ENCODE measurements at regions not wholly inside any gene's neighbourhood (a gene's known extent, or its start where the extent isn't known, plus 50 kb on each side); places are given as distances from the start of the nearest gene placed in this dataset.

GRCh38 chr18:42484648-42485047 is 529.6 kb downstream of the PIK3C3 start:
- Histone ChIP-seq H2AFZ (ENCODE audit: low read depth) (no peak overlapping the region), H3K4me3 (ENCODE audit: low read depth in 2 of 2, low read length in 1 of 2) (no peak overlapping the region), H3F3A (replicated peaks; ENCODE audit: insufficient read depth) (no peaks in the 10 kb centered on the region), H3K9me3 (no peaks in the 10 kb centered on the region), H3K9me2 (no peaks in the 10 kb centered on the region), H3K27me3 (ENCODE audit: insufficient read depth) (no peaks in the 10 kb centered on the region), H3K79me2 (ENCODE audit: insufficient read depth) (no peaks in the 10 kb centered on the region), H3K4me1 (ENCODE audit: control insufficient read depth in 1 of 2, insufficient read depth in 2 of 2, low read depth in 1 of 2, low read length in 1 of 2) (no peaks in the 10 kb centered on the region), H3K27ac (ENCODE audit: low read depth in 2 of 2, low read length in 1 of 2) (no peak overlapping the region), H3K36me3 (replicated peaks in 1 of 2; ENCODE audit: control insufficient read depth in 1 of 2, insufficient read depth in 2 of 2, low read length in 1 of 2) (no peaks in the 10 kb centered on the region), H4K20me1 (ENCODE audit: insufficient read depth) (no peaks in the 10 kb centered on the region), H3K4me2 (no peak overlapping the region), H3K9ac (no peak overlapping the region)
- no peak for TF ChIP-seq YY1 (IDR thresholded peaks at IDR 0.05; ENCODE audit: low read depth)
- TF ChIP-seq FOXJ3 (CRISPR knock-in tag; IDR thresholded peaks at IDR 0.05): no peak
- TF ChIP-seq GATA2 (CRISPR knock-in tag; IDR thresholded peaks at IDR 0.05): no peak
- TF ChIP-seq PBX3 (IDR thresholded peaks at IDR 0.05): no peak
- no peak for TF ChIP-seq JUND (IDR thresholded peaks at IDR 0.05)
- no peak for TF ChIP-seq CHD2 (IDR thresholded peaks at IDR 0.05; ENCODE audit: low read length, partially characterized antibody)
- no peak for TF ChIP-seq RFX5 (IDR thresholded peaks at IDR 0.05; ENCODE audit: low read length)
- no peak for TF ChIP-seq MXI1 (IDR thresholded peaks at IDR 0.05; ENCODE audit: low read depth, low read length)
- TF ChIP-seq SMC3 (IDR thresholded peaks at IDR 0.05; ENCODE audit: low read depth, low read length): no peak
- no peak for TF ChIP-seq NRF1 (IDR thresholded peaks at IDR 0.05; ENCODE audit: low read depth, low read length)
- TF ChIP-seq USF1 (IDR thresholded peaks at IDR 0.05; ENCODE audit: borderline replicate concordance, low read depth): no peak
- no peak for TF ChIP-seq TEAD4 (IDR thresholded peaks at IDR 0.05; ENCODE audit: borderline replicate concordance, insufficient read depth)
- no peak for TF ChIP-seq TAF1 (IDR thresholded peaks at IDR 0.05; ENCODE audit: borderline replicate concordance, low read depth, low read length)
- TF ChIP-seq POLR2AphosphoS5 (IDR thresholded peaks at IDR 0.05; ENCODE audit: low read depth, low read length): no peak
- TF ChIP-seq ELF1 (IDR thresholded peaks at IDR 0.05): no peak
- no peak for TF ChIP-seq ZBTB33 (IDR thresholded peaks at IDR 0.05; ENCODE audit: borderline replicate concordance, low read depth)
- TF ChIP-seq, protein P1, sequence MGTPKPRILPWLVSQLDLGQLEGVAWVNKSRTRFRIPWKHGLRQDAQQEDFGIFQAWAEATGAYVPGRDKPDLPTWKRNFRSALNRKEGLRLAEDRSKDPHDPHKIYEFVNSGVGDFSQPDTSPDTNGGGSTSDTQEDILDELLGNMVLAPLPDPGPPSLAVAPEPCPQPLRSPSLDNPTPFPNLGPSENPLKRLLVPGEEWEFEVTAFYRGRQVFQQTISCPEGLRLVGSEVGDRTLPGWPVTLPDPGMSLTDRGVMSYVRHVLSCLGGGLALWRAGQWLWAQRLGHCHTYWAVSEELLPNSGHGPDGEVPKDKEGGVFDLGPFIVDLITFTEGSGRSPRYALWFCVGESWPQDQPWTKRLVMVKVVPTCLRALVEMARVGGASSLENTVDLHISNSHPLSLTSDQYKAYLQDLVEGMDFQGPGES (IDR thresholded peaks at IDR 0.05; ENCODE audit: low read depth, low read length): no peak
- TF ChIP-seq FOSL2 (IDR thresholded peaks at IDR 0.05; ENCODE audit: borderline replicate concordance, low read depth): no peak
- no peak for TF ChIP-seq RAD21 (IDR thresholded peaks at IDR 0.05; ENCODE audit: low read length)
- DNase-seq: no peak
- ChIA-PET CTCF (no interaction called here), POLR2A (no interaction called here)
